ENCODE measurements at regions not wholly inside any gene's neighbourhood (a gene's known extent, or its start where the extent isn't known, plus 50 kb on each side); places are given as distances from the start of the nearest gene placed in this dataset.

DNA sequence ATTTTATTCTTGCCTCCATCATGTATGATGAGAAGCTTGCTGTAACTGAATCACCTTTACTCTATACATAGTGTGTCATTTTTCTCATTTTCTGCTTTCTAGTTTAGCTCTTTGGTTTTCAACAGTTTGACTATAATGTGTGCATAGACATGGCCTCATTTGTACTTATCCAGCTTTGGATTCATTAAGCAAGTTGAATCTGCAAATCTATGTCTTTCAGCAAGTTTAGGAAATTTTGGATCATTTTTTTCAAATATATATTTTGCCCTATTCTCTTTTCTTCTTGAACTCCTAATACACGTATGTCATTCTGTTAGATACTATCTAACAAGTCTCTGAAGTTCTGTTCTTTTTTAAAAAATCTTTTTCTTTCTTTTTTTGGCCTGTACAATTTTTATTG is 57.8 kb downstream of the PRLHR start:
- TF ChIP-seq POLR2AphosphoS5 (IDR thresholded peaks at IDR 0.05) (no peak), CTCF (IDR thresholded peaks at IDR 0.05) (no peak), POLR2A (IDR thresholded peaks at IDR 0.05) (no peak)
